Anterior cingulate cortex (tissue), 58 donors: ENCODE measurements at regions not wholly inside any gene's neighbourhood (a gene's known extent, or its start where the extent isn't known, plus 50 kb on each side); places are given as distances from the start of the nearest gene placed in this dataset.

Source experiments
- DNase-seq, 58 donors: peaks; one replicate each; lab custom pipeline; 2025; lab: John Stamatoyannopoulos, UW

GRCh38 chr9:1261879-1262766 lies 212.0 kb downstream of the DMRT2 start:
- DNase-seq: no peak

- no peak for DNase-seq
Observed at GRCh38 chr9:1267141-1267570, 217.0 kb downstream of the DMRT2 start.

- no peak for DNase-seq
Observed at GRCh38 chr9:1267581-1267980, 217.4 kb downstream of the DMRT2 start.

GRCh38 chr9:1269533-1270315 lies 219.6 kb downstream of the DMRT2 start:
- no peak for DNase-seq

GRCh38 chr9:1271367-1271766 lies 221.2 kb downstream of the DMRT2 start:
- DNase-seq: no peak

- DNase-seq: no peak
Observed at GRCh38 chr9:1271786-1272185, 221.6 kb downstream of the DMRT2 start.

- no peak for DNase-seq
Observed at GRCh38 chr9:1272488-1272887, 222.3 kb downstream of the DMRT2 start.

GRCh38 chr9:1273859-1274258 lies 223.7 kb downstream of the DMRT2 start:
- no peak for DNase-seq

GRCh38 chr9:1274334-1274733 lies 224.2 kb downstream of the DMRT2 start:
- DNase-seq: no peak

- no peak for DNase-seq
Observed at GRCh38 chr9:1276474-1276873, 226.3 kb downstream of the DMRT2 start.

GRCh38 chr9:1284727-1285126 lies 234.6 kb downstream of the DMRT2 start:
- no peak for DNase-seq

GRCh38 chr9:1285526-1285925 lies 235.4 kb downstream of the DMRT2 start:
- no peak for DNase-seq

GRCh38 chr9:1292384-1292783 lies 242.2 kb downstream of the DMRT2 start:
- no peak for DNase-seq

GRCh38 chr9:1294641-1295258 lies 244.6 kb downstream of the DMRT2 start:
- no peak for DNase-seq

- no peak for DNase-seq
Observed at GRCh38 chr9:1296331-1296730, 246.2 kb downstream of the DMRT2 start.

GRCh38 chr9:1298046-1298445 lies 247.9 kb downstream of the DMRT2 start:
- no peak for DNase-seq

GRCh38 chr9:1300941-1301340 lies 250.8 kb downstream of the DMRT2 start:
- DNase-seq: no peak

GRCh38 chr9:1303932-1304331 lies 253.8 kb downstream of the DMRT2 start:
- DNase-seq: no peak

GRCh38 chr9:1311462-1312042 lies 261.4 kb downstream of the DMRT2 start:
- no peak for DNase-seq

- DNase-seq: no peak
Observed at GRCh38 chr9:1319436-1319835, 269.3 kb downstream of the DMRT2 start.

GRCh38 chr9:1320051-1320557 lies 269.9 kb downstream of the DMRT2 start:
- no peak for DNase-seq
